ENCODE measurements at regions not wholly inside any gene's neighbourhood (a gene's known extent, or its start where the extent isn't known, plus 50 kb on each side); places are given as distances from the start of the nearest gene placed in this dataset.
"Not testable (repeated sequence)": the region's sequence is repeated elsewhere in the genome, so short reads cannot be mapped to it uniquely, and the experiment has no call there.

GRCh38 chrX:21219208-21219607, 155.0 kb upstream of the CNKSR2 start:
- not testable (repeated sequence) for DNase-seq (ENCODE audit: low read depth)

- no peak for DNase-seq (ENCODE audit: low read depth)
Measured at GRCh38 chrX:21225643-21226042, 148.6 kb upstream of the CNKSR2 start.

GRCh38 chrX:21228974-21229373, 145.2 kb upstream of the CNKSR2 start:
- DNase-seq (ENCODE audit: low read depth): not testable (repeated sequence)

- no peak for DNase-seq (ENCODE audit: low read depth)
Measured at GRCh38 chrX:21255032-21255618, 119.1 kb upstream of the CNKSR2 start.

GRCh38 chrX:21266949-21267348, 107.3 kb upstream of the CNKSR2 start:
- DNase-seq (ENCODE audit: low read depth): no peak

GRCh38 chrX:21276736-21277433, 97.3 kb upstream of the CNKSR2 start:
- DNase-seq (ENCODE audit: low read depth): no peak

- no peak for DNase-seq (ENCODE audit: low read depth)
Measured at GRCh38 chrX:21289232-21289631, 85.0 kb upstream of the CNKSR2 start.

- DNase-seq (ENCODE audit: low read depth): no peak
Measured at GRCh38 chrX:21295246-21295820, 78.9 kb upstream of the CNKSR2 start.

GRCh38 chrX:21305799-21306336, 68.3 kb upstream of the CNKSR2 start:
- DNase-seq (ENCODE audit: low read depth): peak; percentile 44

- no peak for DNase-seq (ENCODE audit: low read depth)
Measured at GRCh38 chrX:21319323-21319722, 54.9 kb upstream of the CNKSR2 start.

Data from amniotic epithelial cell (primary cell).